SK-N-SH (cell line): ENCODE measurements at regions not wholly inside any gene's neighbourhood (a gene's known extent, or its start where the extent isn't known, plus 50 kb on each side); places are given as distances from the start of the nearest gene placed in this dataset.

Source experiments
- CTCF ChIA-PET: fragments of 300-600, 350-600 bp; formaldehyde crosslinking; extraction: SDS; loops from one replicate; lab custom pipeline; 2021; lab: Yijun Ruan, JAX
- POLR2A ChIA-PET: fragments of 350-600 bp; sonication (Branson Sonifier 250); formaldehyde crosslinking; extraction: SDS; loops from one replicate; lab custom pipeline; 2020; ENCODE audit warnings: antibody characterized with exemption, inconsistent platforms; lab: Yijun Ruan, JAX
- DNase-seq: peaks from one replicate; pipeline ENCODE4 v3.0.0; 2012
- H2AFZ ChIP-seq: fragments of 200-600 bp; sonication (generic); 2 replicates; pipeline ENCODE4 v1.8.1; 2016; ENCODE audit warnings: antibody characterized with exemption, mild to moderate bottlenecking, low read depth
- H3F3A ChIP-seq: fragments of 200-600 bp; sonication (generic); replicated peaks from 2 replicates; pipeline ENCODE3; 2016; ENCODE audit warnings: antibody characterized with exemption, mild to moderate bottlenecking; ENCODE audit not compliant: insufficient read depth
- H3K27ac ChIP-seq, 2 experiments: fragments of 200-500 bp in 1 of 2; fragments of 200-600 bp in 1 of 2; sonication (Bioruptor generic) in 1 of 2; sonication (generic), shearing (Covaris generic) in 1 of 2; 2 replicates each; pipeline versions ENCODE4 v1.5.1 to v1.6.1; 2014 to 2016; ENCODE audit warnings: low read depth in 2 of 2, inconsistent platforms in 1 of 2, low read length in 1 of 2, mild to moderate bottlenecking in 1 of 2, mixed read lengths in 1 of 2
- H3K27me3 ChIP-seq: fragments of 200-600 bp; sonication (generic), shearing (Covaris generic); 2 replicates; pipeline ENCODE4 v1.6.1; 2016; ENCODE audit warnings: mixed run types; ENCODE audit not compliant: insufficient read depth
- H3K36me3 ChIP-seq, 2 experiments: fragments of 200-500 bp in 1 of 2; fragments of 200-600 bp in 1 of 2; sonication (Bioruptor generic) in 1 of 2; sonication (generic) in 1 of 2; replicated peaks in 1 of 2; 2 replicates each; pipeline versions ENCODE3 to v1.5.1; 2014 to 2016; ENCODE audit warnings: low read length in 1 of 2, mild to moderate bottlenecking in 1 of 2; ENCODE audit not compliant: insufficient read depth in 2 of 2, control insufficient read depth in 1 of 2
- H3K4me1 ChIP-seq, 2 experiments: fragments of 200-500 bp in 1 of 2; fragments of 200-600 bp in 1 of 2; sonication (Bioruptor generic) in 1 of 2; sonication (generic), shearing (Covaris generic) in 1 of 2; 2 replicates each; pipeline versions ENCODE4 v1.5.1 to v1.6.1; 2014 to 2016; ENCODE audit warnings: low read depth in 1 of 2, low read length in 1 of 2, mixed run types in 1 of 2; ENCODE audit not compliant: insufficient read depth in 2 of 2, control insufficient read depth in 1 of 2
- H3K4me2 ChIP-seq: fragments of 200-600 bp; sonication (generic), shearing (Covaris generic); 2 replicates; pipeline ENCODE4 v1.6.1; 2017; ENCODE audit warnings: mixed run types
- H3K4me3 ChIP-seq, 2 experiments: fragments of 200-500 bp in 1 of 2; fragments of 200-600 bp in 1 of 2; sonication (Bioruptor generic) in 1 of 2; sonication (generic), shearing (Covaris generic) in 1 of 2; 2 replicates each; pipeline versions ENCODE4 v1.5.1 to v1.8.1; 2014 to 2016; ENCODE audit warnings: low read depth in 2 of 2, inconsistent platforms in 1 of 2, low read length in 1 of 2, mild to moderate bottlenecking in 1 of 2, mixed read lengths in 1 of 2, moderate library complexity in 1 of 2
- H3K79me2 ChIP-seq: fragments of 200-600 bp; sonication (generic); 2 replicates; pipeline ENCODE4 v1.8.1; 2017; ENCODE audit warnings: mild to moderate bottlenecking; ENCODE audit not compliant: insufficient read depth
- H3K9ac ChIP-seq: fragments of 200-600 bp; sonication (generic); 2 replicates; pipeline ENCODE4 v1.6.1; 2017; ENCODE audit warnings: mixed run types
- H3K9me2 ChIP-seq: fragments of 200-600 bp; sonication (generic); 2 replicates; pipeline ENCODE4 v1.6.1; 2017; ENCODE audit warnings: mixed run types
- H3K9me3 ChIP-seq: fragments of 200-600 bp; sonication (generic); 2 replicates; pipeline ENCODE4 v1.6.1; 2017; ENCODE audit warnings: mixed run types, mild to moderate bottlenecking, moderate library complexity
- H4K20me1 ChIP-seq: fragments of 200-600 bp; sonication (generic); 2 replicates; pipeline ENCODE4 v1.6.1; 2017; ENCODE audit warnings: mild to moderate bottlenecking, mixed run types; ENCODE audit not compliant: insufficient read depth
- CTCF ChIP-seq: fragments of 200-600 bp; sonication (generic); IDR thresholded peaks from 2 replicates; pipeline ENCODE4 v1.6.1; 2017; ENCODE audit warnings: antibody characterized with exemption, mild to moderate bottlenecking, moderate library complexity
- EP300 ChIP-seq, 2 experiments: IDR thresholded peaks; 2 replicates each; pipeline versions ENCODE4 v1.4.0 to v1.6.1; 2012; ENCODE audit warnings: borderline replicate concordance in 1 of 2, low read depth in 1 of 2, low read length in 1 of 2
- EZH2phosphoT487 ChIP-seq: fragments of 200-600 bp; sonication (generic); IDR thresholded peaks from 2 replicates; pipeline ENCODE4 v1.6.1; 2017; ENCODE audit warnings: low read depth, mixed run types, mild to moderate bottlenecking, antibody characterized with exemption, moderate library complexity, borderline replicate concordance
- FOSL2 ChIP-seq: IDR thresholded peaks from 2 replicates; pipeline ENCODE4 v1.4.0; 2012; ENCODE audit warnings: low read depth, mild to moderate bottlenecking, moderate library complexity, borderline replicate concordance
- IRF3 ChIP-seq: fragments of 150-350 bp; IDR thresholded peaks from 2 replicates; pipeline ENCODE4 v1.6.1; 2016; ENCODE audit warnings: mild to moderate bottlenecking, low read depth, low read length
- JUND ChIP-seq: IDR thresholded peaks from 2 replicates; pipeline ENCODE4 v1.4.0; 2012
- NFIC ChIP-seq: IDR thresholded peaks from 2 replicates; pipeline ENCODE4 v1.4.0; 2012; ENCODE audit warnings: borderline replicate concordance
- REST ChIP-seq: IDR thresholded peaks from 2 replicates; pipeline ENCODE4 v1.6.1; 2012; ENCODE audit warnings: mild to moderate bottlenecking, low read depth, low read length, moderate library complexity
- SMC3 ChIP-seq: IDR thresholded peaks from 2 replicates; pipeline ENCODE4 v1.6.1; 2012; ENCODE audit warnings: low read depth, low read length, improper control_type of control experiment
- USF2 ChIP-seq: fragments of 150-350 bp; IDR thresholded peaks from 2 replicates; pipeline ENCODE4 v1.6.1; 2017; ENCODE audit warnings: antibody characterized with exemption, low read length, low read depth, borderline replicate concordance
- WGBS: methylation state at CpG from one replicate; pipeline ENCODE4 v1.1.6; 2017; ENCODE audit warnings: low lambda C conversion rate; 5-methylcytosine and 5-hydroxymethylcytosine counted together

- H3K79me2 ChIP-seq: no peaks in the 10 kb centered on the region
- no peaks in the 10 kb centered on the region for H3K9me2 ChIP-seq
- POLR2A ChIA-PET: no interaction called here
- no peaks in the 10 kb centered on the region for H3K27me3 ChIP-seq
- H3K27ac ChIP-seq: no peak overlapping the region
- TF ChIP-seq JUND: no peak
- TF ChIP-seq EZH2phosphoT487: no peak
- TF ChIP-seq FOSL2: no peak
- no peak for TF ChIP-seq REST
- TF ChIP-seq IRF3: no peak
- TF ChIP-seq CTCF: no peak
- TF ChIP-seq SMC3: no peak
- no peak for TF ChIP-seq USF2
- TF ChIP-seq EP300 (IDR thresholded peaks at IDR 0.05; ENCODE audit: borderline replicate concordance in 1 of 2, low read depth in 1 of 2, low read length in 1 of 2): no peak
- no peak for TF ChIP-seq NFIC
- no peak overlapping the region for H2AFZ ChIP-seq
- no peak overlapping the region for H3K4me3 ChIP-seq
- no peaks in the 10 kb centered on the region for H3K36me3 ChIP-seq
- no peaks in the 10 kb centered on the region for H4K20me1 ChIP-seq
- no peaks in the 10 kb centered on the region for H3F3A ChIP-seq
- H3K9me3 ChIP-seq: no peaks in the 10 kb centered on the region
- no peaks in the 10 kb centered on the region for H3K4me1 ChIP-seq
- DNase-seq: no peak
- CTCF ChIA-PET: no interaction called here
- no peak overlapping the region for H3K9ac ChIP-seq
- no peak overlapping the region for H3K4me2 ChIP-seq
- 20% methylated on average over 2 of the region's 2 CpGs for WGBS
These were observed 366.4 kb downstream of the IPO8 start for GRCh38 chr12:30329281-30329680.
